Mesenchymal stem cell (in vitro differentiated cells and primary cell): ENCODE measurements at regions not wholly inside any gene's neighbourhood (a gene's known extent, or its start where the extent isn't known, plus 50 kb on each side); places are given as distances from the start of the nearest gene placed in this dataset.
A peak's percentile ranks its signal among the peaks of the same experiment; 100 is the strongest.
"Not testable (repeated sequence)": the region's sequence is repeated elsewhere in the genome, so short reads cannot be mapped to it uniquely, and the experiment has no call there.

Experiments used
- DNase-seq: peaks from one replicate; pipeline ENCODE4 v3.0.0-alpha.2; 2013
- H2AFZ ChIP-seq: one replicate; pipeline ENCODE4 v1.6.1; 2013; ENCODE audit warnings: low read depth, mild to moderate bottlenecking, control low read depth, inconsistent platforms, low read length, moderate library complexity
- H2AK5ac ChIP-seq: 2 replicates; pipeline ENCODE4 v1.6.1; 2013; ENCODE audit warnings: low read length, moderate library complexity, mild to moderate bottlenecking, inconsistent platforms; ENCODE audit not compliant: severe bottlenecking
- H2BK120ac ChIP-seq: one replicate; pipeline ENCODE4 v1.6.1; 2013; ENCODE audit warnings: low read depth, mild to moderate bottlenecking, inconsistent platforms, low read length, moderate library complexity
- H2BK12ac ChIP-seq, 2 experiments: one replicate each; pipeline ENCODE4 v1.6.1; 2013; ENCODE audit warnings: inconsistent platforms in 2 of 2, low read length in 2 of 2, mild to moderate bottlenecking in 2 of 2, moderate library complexity in 2 of 2, control low read depth in 1 of 2
- H2BK15ac ChIP-seq: one replicate; pipeline ENCODE4 v1.6.1; 2013; ENCODE audit warnings: mild to moderate bottlenecking, low read depth, inconsistent platforms; ENCODE audit not compliant: poor library complexity, severe bottlenecking
- H2BK5ac ChIP-seq: 2 replicates; pipeline ENCODE4 v1.6.1; 2013; ENCODE audit warnings: low read depth, mild to moderate bottlenecking, low read length, control low read depth, inconsistent platforms; ENCODE audit not compliant: poor library complexity, severe bottlenecking
- H3K14ac ChIP-seq, 2 experiments: one replicate each; pipeline ENCODE4 v1.6.1; 2013; ENCODE audit warnings: inconsistent platforms in 2 of 2, low read length in 2 of 2, control low read depth in 1 of 2, mild to moderate bottlenecking in 1 of 2, moderate library complexity in 1 of 2
- H3K18ac ChIP-seq, 2 experiments: one replicate each; pipeline ENCODE4 v1.6.1; 2013; ENCODE audit warnings: inconsistent platforms in 2 of 2, low read length in 2 of 2, control low read depth in 1 of 2, low read depth in 1 of 2, mild to moderate bottlenecking in 1 of 2
- H3K23ac ChIP-seq, 2 experiments: one replicate each; pipeline ENCODE4 v1.6.1; 2013; ENCODE audit warnings: inconsistent platforms in 2 of 2, low read length in 2 of 2, mild to moderate bottlenecking in 2 of 2, moderate library complexity in 2 of 2, control low read depth in 1 of 2
- H3K27ac ChIP-seq: 2 replicates; pipeline ENCODE4 v1.5.1; 2013; ENCODE audit warnings: mild to moderate bottlenecking, moderate library complexity, low read length, control low read depth, inconsistent platforms; ENCODE audit not compliant: poor library complexity, severe bottlenecking
- H3K27me3 ChIP-seq, 2 experiments: 2 replicates each; pipeline versions ENCODE4 v1.6.1 to v1.7.0; 2013; ENCODE audit warnings: low read length in 2 of 2, mild to moderate bottlenecking in 2 of 2, moderate library complexity in 2 of 2, control low read depth in 1 of 2, inconsistent platforms in 1 of 2; ENCODE audit not compliant: control insufficient read depth in 1 of 2, insufficient read depth in 1 of 2
- H3K36me3 ChIP-seq, 2 experiments: 2 replicates each; pipeline versions ENCODE4 v1.6.1 to v1.7.0; 2013; ENCODE audit warnings: low read length in 2 of 2, control low read depth in 1 of 2, inconsistent platforms in 1 of 2, low read depth in 1 of 2, mild to moderate bottlenecking in 1 of 2; ENCODE audit not compliant: insufficient read depth in 2 of 2, control insufficient read depth in 1 of 2
- H3K4ac ChIP-seq, 2 experiments: one replicate each; pipeline ENCODE4 v1.6.1; 2013; ENCODE audit warnings: inconsistent platforms in 2 of 2, low read length in 2 of 2, mild to moderate bottlenecking in 2 of 2, moderate library complexity in 2 of 2, control low read depth in 1 of 2, low read depth in 1 of 2
- H3K4me1 ChIP-seq: 2 replicates; pipeline ENCODE4 v1.6.1; 2013; ENCODE audit warnings: low read depth, low read length, control low read depth; ENCODE audit not compliant: control insufficient read depth, insufficient read depth
- H3K4me2 ChIP-seq: 2 replicates; pipeline ENCODE4 v1.6.1; 2013; ENCODE audit warnings: low read length, mild to moderate bottlenecking, inconsistent platforms; ENCODE audit not compliant: poor library complexity, severe bottlenecking
- H3K4me3 ChIP-seq, 2 experiments: 2 replicates each; pipeline versions ENCODE4 v1.5.1 to v1.7.0; 2013; ENCODE audit warnings: low read length in 2 of 2, mild to moderate bottlenecking in 2 of 2, control low read depth in 1 of 2, low read depth in 1 of 2; ENCODE audit not compliant: insufficient read depth in 1 of 2
- H3K79me1 ChIP-seq: replicated peaks from 2 replicates; pipeline ENCODE4 v1.6.1; 2013; ENCODE audit warnings: mild to moderate bottlenecking, control low read depth, low read length, inconsistent platforms; ENCODE audit not compliant: poor library complexity, severe bottlenecking
- H3K9ac ChIP-seq: 2 replicates; pipeline ENCODE4 v1.7.0; 2013; ENCODE audit warnings: mild to moderate bottlenecking, low read length, moderate library complexity
- H3K9me3 ChIP-seq: 2 replicates; pipeline ENCODE4 v1.7.0; 2013; ENCODE audit warnings: mild to moderate bottlenecking, low read length; ENCODE audit not compliant: control insufficient read depth
- H4K8ac ChIP-seq: one replicate; pipeline ENCODE4 v1.6.1; 2013; ENCODE audit warnings: inconsistent platforms, mild to moderate bottlenecking, low read length, moderate library complexity
- H4K91ac ChIP-seq: one replicate; pipeline ENCODE4 v1.6.1; 2013; ENCODE audit warnings: mild to moderate bottlenecking, low read length, inconsistent platforms
- WGBS: methylation state at CpG from one replicate; pipeline ENCODE4 v1.1.7; 2013; ENCODE audit warnings: mixed read lengths; 5-methylcytosine and 5-hydroxymethylcytosine counted together

- H3K36me3 ChIP-seq, H3K9me3 ChIP-seq: not testable (repeated sequence)
Measured at GRCh38 chr16:51977506-51977905, 569.4 kb downstream of the TOX3 start.

GRCh38 chr16:51971184-51971583, 575.8 kb downstream of the TOX3 start:
- Histone ChIP-seq H2AK5ac (no peak overlapping the region), H3K18ac (no peak overlapping the region), H2BK5ac (no peak overlapping the region), H3K27me3 (no peaks in the 10 kb centered on the region), H3K9ac (no peak overlapping the region), H3K9me3 (no peaks in the 10 kb centered on the region), H2BK12ac (no peak overlapping the region), H3K4me3 (no peak overlapping the region), H2AFZ (no peak overlapping the region), H3K4ac (no peak overlapping the region), H3K4me1 (no peaks in the 10 kb centered on the region), H3K4me2 (no peak overlapping the region), H2BK15ac (no peak overlapping the region), H3K14ac (no peak overlapping the region), H2BK120ac (no peak overlapping the region), H3K27ac (no peak overlapping the region), H4K91ac (no peak overlapping the region), H3K79me1 (no peaks in the 10 kb centered on the region), H4K8ac (no peak overlapping the region), H3K36me3 (no peaks in the 10 kb centered on the region), H3K23ac (no peak overlapping the region)
- 49% methylated on average over 2 of the region's 4 CpGs for WGBS
- peak; percentile 34 for DNase-seq

More at GRCh38 chr16:51977506-51977905, 569.4 kb downstream of the TOX3 start:
- not testable (repeated sequence) for H2BK15ac ChIP-seq, H2BK120ac ChIP-seq, H4K8ac ChIP-seq, H3K18ac ChIP-seq, H3K4me1 ChIP-seq, H3K4me3 ChIP-seq, H2BK12ac ChIP-seq, H3K79me1 ChIP-seq, H4K91ac ChIP-seq, H3K9ac ChIP-seq, H2AK5ac ChIP-seq, H3K27ac ChIP-seq, H3K14ac ChIP-seq, H2AFZ ChIP-seq, H3K27me3 ChIP-seq, H3K4me2 ChIP-seq, H3K4ac ChIP-seq, H2BK5ac ChIP-seq, DNase-seq, H3K23ac ChIP-seq
- 93% methylated on average over 2 of the region's 2 CpGs for WGBS

- no peaks in the 10 kb centered on the region for H3K36me3 ChIP-seq
- peaks cover 0 to 4% of the 10 kb centered on the region in 2 experiments for H3K27me3 ChIP-seq
- H3K23ac ChIP-seq, result no peak overlapping the region
- H3K9ac ChIP-seq, result no peak overlapping the region
- H3K9me3 ChIP-seq, result no peaks in the 10 kb centered on the region
- no peaks in the 10 kb centered on the region for H3K79me1 ChIP-seq
- WGBS, result no CpG with 5 or more reads among the region's 1 CpG
- no peak overlapping the region for H4K91ac ChIP-seq
- H4K8ac ChIP-seq, result no peak overlapping the region
- H2BK15ac ChIP-seq, result no peak overlapping the region
- no peak overlapping the region for H2BK120ac ChIP-seq
- no peak overlapping the region for H3K4me3 ChIP-seq
- DNase-seq, result no peak
- H3K4ac ChIP-seq, result no peak overlapping the region
- no peak overlapping the region for H2AFZ ChIP-seq
- H3K14ac ChIP-seq, result no peak overlapping the region
- no peak overlapping the region for H3K18ac ChIP-seq
- H2AK5ac ChIP-seq, result no peak overlapping the region
- H3K27ac ChIP-seq, result no peak overlapping the region
- no peak overlapping the region for H2BK5ac ChIP-seq
- H3K4me1 ChIP-seq, result no peaks in the 10 kb centered on the region
- H3K4me2 ChIP-seq, result no peak overlapping the region
- H2BK12ac ChIP-seq, result no peak overlapping the region
Measured at GRCh38 chr16:51968749-51969148, 578.2 kb downstream of the TOX3 start.

- Histone ChIP-seq H2BK5ac (no peak overlapping the region), H2BK15ac (no peak overlapping the region), H3K79me1 (no peaks in the 10 kb centered on the region), H3K36me3 (no peaks in the 10 kb centered on the region), H3K4me3 (no peak overlapping the region), H3K4me1 (no peaks in the 10 kb centered on the region), H3K27me3 (peaks cover 0 to 6% of the 10 kb centered on the region in 2 experiments), H3K23ac (no peak overlapping the region), H3K18ac (no peak overlapping the region), H4K91ac (no peak overlapping the region), H3K14ac (no peak overlapping the region), H3K9ac (no peak overlapping the region), H2AK5ac (no peak overlapping the region), H2AFZ (no peak overlapping the region), H4K8ac (no peak overlapping the region), H3K4ac (no peak overlapping the region), H2BK12ac (no peak overlapping the region), H3K27ac (no peak overlapping the region), H3K9me3 (no peaks in the 10 kb centered on the region), H3K4me2 (no peak overlapping the region), H2BK120ac (no peak overlapping the region)
- 64% methylated on average over 4 of the region's 4 CpGs for WGBS
- DNase-seq, result no peak
Measured at GRCh38 chr16:51967646-51968045, 579.3 kb downstream of the TOX3 start.
